Hematopoietic multipotent progenitor cell treated with erythropoietin and hydrocortisone succinate and interleukin-3 and kit ligand, for 8 days (in vitro differentiated cells): ENCODE measurements at regions not wholly inside any gene's neighbourhood (a gene's known extent, or its start where the extent isn't known, plus 50 kb on each side); places are given as distances from the start of the nearest gene placed in this dataset.
"Not testable (repeated sequence)": the region's sequence is repeated elsewhere in the genome, so short reads cannot be mapped to it uniquely, and the experiment has no call there.

ENCODE experiments used
- DNase-seq: peaks from one replicate; pipeline ENCODE4 v3.0.0-alpha.2; 2015

GRCh38 chr17:22266231-22266630 lies 573.9 kb downstream of the KCNJ18 start:
- DNase-seq, result no peak

- no peak for DNase-seq
Observed at GRCh38 chr17:22267019-22267418, 574.7 kb downstream of the KCNJ18 start.

GRCh38 chr17:22268214-22268911 lies 576.0 kb downstream of the KCNJ18 start:
- DNase-seq, result no peak

GRCh38 chr17:22268912-22269220 lies 576.5 kb downstream of the KCNJ18 start:
- no peak for DNase-seq

GRCh38 chr17:22270381-22270780 lies 578.1 kb downstream of the KCNJ18 start:
- no peak for DNase-seq

GRCh38 chr17:22270809-22271208 lies 578.5 kb downstream of the KCNJ18 start:
- not testable (repeated sequence) for DNase-seq

GRCh38 chr17:22272363-22273146 lies 580.2 kb downstream of the KCNJ18 start:
- no peak for DNase-seq

GRCh38 chr17:22273308-22273707 lies 581.0 kb downstream of the KCNJ18 start:
- no peak for DNase-seq

GRCh38 chr17:22277595-22277994 lies 585.3 kb downstream of the KCNJ18 start:
- no peak for DNase-seq

GRCh38 chr17:22278302-22279275 lies 586.3 kb downstream of the KCNJ18 start:
- no peak for DNase-seq

- no peak for DNase-seq
Observed at GRCh38 chr17:22286337-22287041, 594.2 kb downstream of the KCNJ18 start.

- not testable (repeated sequence) for DNase-seq
Observed at GRCh38 chr17:22298484-22298951, 606.2 kb downstream of the KCNJ18 start.

- no peak for DNase-seq
Observed at GRCh38 chr17:22300177-22300576, 607.9 kb downstream of the KCNJ18 start.

- no peak for DNase-seq
Observed at GRCh38 chr17:22300731-22301352, 608.5 kb downstream of the KCNJ18 start.

- no peak for DNase-seq
Observed at GRCh38 chr17:22301353-22301745, 609.0 kb downstream of the KCNJ18 start.

GRCh38 chr17:22303096-22303495 lies 610.8 kb downstream of the KCNJ18 start:
- no peak for DNase-seq

- DNase-seq, result no peak
Observed at GRCh38 chr17:22303865-22304264, 611.5 kb downstream of the KCNJ18 start.

GRCh38 chr17:22304667-22305303 lies 612.5 kb downstream of the KCNJ18 start:
- DNase-seq, result no peak

GRCh38 chr17:22305356-22306071 lies 613.2 kb downstream of the KCNJ18 start:
- no peak for DNase-seq

GRCh38 chr17:22310292-22310691 lies 618.0 kb downstream of the KCNJ18 start:
- not testable (repeated sequence) for DNase-seq
